H1 (cell line): ENCODE measurements at regions not wholly inside any gene's neighbourhood (a gene's known extent, or its start where the extent isn't known, plus 50 kb on each side); places are given as distances from the start of the nearest gene placed in this dataset.
A peak's percentile ranks its signal among the peaks of the same experiment; 100 is the strongest.

ENCODE experiments used
- CTCF ChIA-PET: fragments of 300-600 bp; sonication (Branson Sonifier 250); formaldehyde crosslinking; loops from one replicate; lab custom pipeline; 2021; ENCODE audit not compliant: partially characterized antibody; lab: Charles Lee
- POLR2A ChIA-PET: fragments of 300-600 bp; sonication (Branson Sonifier 250); formaldehyde crosslinking; loops from one replicate; lab custom pipeline; 2021; ENCODE audit warnings: inconsistent platforms; ENCODE audit not compliant: partially characterized antibody; lab: Charles Lee
- DNase-seq, 2 experiments: peaks; one replicate each; pipeline versions ENCODE4 v3.0.0 to v3.0.0-alpha.2; 2010 to 2022; ENCODE audit warnings: low spot score in 2 of 2, low read depth in 1 of 2, mixed read lengths in 1 of 2
- FAIRE-seq: peaks from 2 replicates; lab custom pipeline; 2011; peaks lifted over from hg19 to GRCh38; lab: Jason Lieb, UNC
- H2AFZ ChIP-seq: 2 replicates; pipeline ENCODE4 v1.8.1; 2012; ENCODE audit warnings: low read length, inconsistent platforms
- H2AK5ac ChIP-seq: 2 replicates; pipeline ENCODE4 v1.6.1; 2013; ENCODE audit warnings: low read depth, low read length
- H2BK120ac ChIP-seq: replicated peaks from 2 replicates; pipeline ENCODE3; 2013; ENCODE audit warnings: low read depth, low read length, inconsistent platforms
- H2BK12ac ChIP-seq: 2 replicates; pipeline ENCODE4 v1.6.1; 2013; ENCODE audit warnings: low read depth, low read length
- H2BK15ac ChIP-seq: 2 replicates; pipeline ENCODE4 v1.6.1; 2013; ENCODE audit warnings: low read length
- H2BK20ac ChIP-seq: 2 replicates; pipeline ENCODE4 v1.6.1; 2013; ENCODE audit warnings: low read length
- H2BK5ac ChIP-seq: 2 replicates; pipeline ENCODE4 v1.6.1; 2013; ENCODE audit warnings: low read depth, low read length
- H3K14ac ChIP-seq: 2 replicates; pipeline ENCODE4 v1.6.1; 2013; ENCODE audit warnings: inconsistent platforms; ENCODE audit not compliant: insufficient read length
- H3K18ac ChIP-seq: 2 replicates; pipeline ENCODE4 v1.6.1; 2013; ENCODE audit warnings: low read length; ENCODE audit errors: extremely low read depth
- H3K23ac ChIP-seq: 2 replicates; pipeline ENCODE4 v1.6.1; 2013; ENCODE audit warnings: inconsistent platforms; ENCODE audit not compliant: insufficient read length
- H3K23me2 ChIP-seq: 2 replicates; pipeline ENCODE4 v1.6.1; 2013; ENCODE audit warnings: low read depth, low read length
- H3K27ac ChIP-seq: 2 replicates; pipeline ENCODE4 v1.6.1; 2011; ENCODE audit warnings: low read depth, low read length, inconsistent platforms
- H3K27me3 ChIP-seq, 4 experiments: replicated peaks in 1 of 4; 1 replicate in 1 of 4; 2 replicates in 3 of 4; pipeline versions ENCODE4 v1.6.1 to v1.8.1; 2011 to 2013; ENCODE audit warnings: low read length in 3 of 4, mild to moderate bottlenecking in 3 of 4, inconsistent platforms in 2 of 4, mixed read lengths in 2 of 4, moderate library complexity in 1 of 4; ENCODE audit not compliant: control insufficient read depth in 3 of 4, insufficient read depth in 3 of 4; ENCODE audit errors: extremely low read depth in 1 of 4
- H3K36me3 ChIP-seq, 4 experiments: 2 replicates each; pipeline versions ENCODE4 v1.6.1 to v1.8.1; 2011 to 2013; ENCODE audit warnings: mild to moderate bottlenecking in 4 of 4, low read length in 3 of 4, moderate library complexity in 2 of 4, control low read depth in 1 of 4, inconsistent platforms in 1 of 4; ENCODE audit not compliant: insufficient read depth in 4 of 4, control insufficient read depth in 2 of 4
- H3K4ac ChIP-seq: replicated peaks from 2 replicates; pipeline ENCODE3; 2013; ENCODE audit warnings: low read length, low read depth, mixed read lengths, inconsistent platforms; ENCODE audit not compliant: insufficient read length
- H3K4me1 ChIP-seq, 4 experiments: replicated peaks in 1 of 4; 1 replicate in 1 of 4; 2 replicates in 3 of 4; pipeline versions ENCODE4 v1.6.1 to v1.8.1; 2011 to 2013; ENCODE audit warnings: low read length in 3 of 4, inconsistent platforms in 2 of 4, mixed read lengths in 1 of 4; ENCODE audit not compliant: insufficient read depth in 4 of 4, control insufficient read depth in 3 of 4
- H3K4me2 ChIP-seq, 2 experiments: 2 replicates each; pipeline versions ENCODE4 v1.6.1 to v1.8.1; 2011 to 2013; ENCODE audit warnings: low read depth in 2 of 2, low read length in 2 of 2, control low read depth in 1 of 2, inconsistent platforms in 1 of 2, mild to moderate bottlenecking in 1 of 2; ENCODE audit not compliant: insufficient read depth in 1 of 2
- H3K4me3 ChIP-seq, 4 experiments: fragments of 200-600, 300-600 bp in 1 of 4; sonication (generic), shearing (Covaris generic), sonication (Bioruptor Twin) in 1 of 4; 2 replicates each; pipeline versions ENCODE4 v1.5.1 to v1.8.1; 2011 to 2016; ENCODE audit warnings: low read length in 4 of 4, low read depth in 3 of 4, control low read depth in 2 of 4, inconsistent platforms in 2 of 4, mild to moderate bottlenecking in 2 of 4, mixed read lengths in 1 of 4, moderate library complexity in 1 of 4; ENCODE audit not compliant: insufficient read depth in 2 of 4; ENCODE audit errors: extremely low read depth in 1 of 4
- H3K56ac ChIP-seq: replicated peaks from 2 replicates; pipeline ENCODE3; 2013; ENCODE audit warnings: low read depth, mild to moderate bottlenecking, mixed read lengths, low read length, inconsistent platforms; ENCODE audit not compliant: insufficient read length
- H3K79me1 ChIP-seq: 2 replicates; pipeline ENCODE4 v1.6.1; 2013; ENCODE audit warnings: low read depth, low read length, control low read depth
- H3K79me2 ChIP-seq, 2 experiments: 2 replicates each; pipeline versions ENCODE4 v1.6.1 to v1.8.1; 2012 to 2013; ENCODE audit warnings: low read length in 2 of 2, mild to moderate bottlenecking in 2 of 2, inconsistent platforms in 1 of 2; ENCODE audit not compliant: insufficient read depth in 2 of 2, control insufficient read depth in 1 of 2
- H3K9ac ChIP-seq, 4 experiments: replicated peaks in 1 of 4; 1 replicate in 1 of 4; 2 replicates in 3 of 4; pipeline versions ENCODE4 v1.6.1 to v1.8.1; 2011 to 2013; ENCODE audit warnings: low read depth in 3 of 4, low read length in 3 of 4, control low read depth in 2 of 4, mild to moderate bottlenecking in 2 of 4, moderate library complexity in 2 of 4, inconsistent platforms in 1 of 4; ENCODE audit errors: extremely low read depth in 1 of 4
- H3K9me3 ChIP-seq, 2 experiments: 2 replicates each; pipeline versions ENCODE4 v1.6.1 to v1.8.1; 2012 to 2013; ENCODE audit warnings: mild to moderate bottlenecking in 2 of 2, moderate library complexity in 2 of 2, control low read depth in 1 of 2, inconsistent platforms in 1 of 2, low read depth in 1 of 2, low read length in 1 of 2, mixed read lengths in 1 of 2; ENCODE audit not compliant: insufficient read depth in 2 of 2
- H4K20me1 ChIP-seq, 2 experiments: replicated peaks in 1 of 2; 2 replicates each; pipeline versions ENCODE3 to v1.8.1; 2011 to 2013; ENCODE audit warnings: inconsistent platforms in 2 of 2, low read length in 2 of 2, mild to moderate bottlenecking in 1 of 2; ENCODE audit not compliant: insufficient read depth in 2 of 2, control insufficient read depth in 1 of 2
- H4K5ac ChIP-seq: 2 replicates; pipeline ENCODE4 v1.6.1; 2013; ENCODE audit warnings: low read length, low read depth, mixed read lengths, inconsistent platforms; ENCODE audit not compliant: insufficient read length
- H4K8ac ChIP-seq: 2 replicates; pipeline ENCODE4 v1.8.0; 2013; ENCODE audit warnings: mild to moderate bottlenecking, moderate library complexity, low read length, inconsistent platforms; ENCODE audit not compliant: insufficient read depth; ENCODE audit errors: extremely low read depth
- H4K91ac ChIP-seq: replicated peaks from 2 replicates; pipeline ENCODE3; 2013; ENCODE audit warnings: low read length, mixed read lengths, inconsistent platforms; ENCODE audit not compliant: insufficient read length
- BACH1 ChIP-seq: IDR thresholded peaks from 2 replicates; pipeline ENCODE4 v1.6.1; 2012; ENCODE audit warnings: low read length, improper control_type of control experiment
- BCL11A ChIP-seq, 2 experiments: IDR thresholded peaks; one replicate each; pipeline ENCODE4 v1.6.1; 2011; ENCODE audit warnings: low read depth in 2 of 2, low read length in 2 of 2, mild to moderate bottlenecking in 2 of 2
- CHD1 ChIP-seq: IDR thresholded peaks from 2 replicates; pipeline ENCODE4 v1.6.1; 2012; ENCODE audit warnings: low read depth, low read length, improper control_type of control experiment
- CHD2 ChIP-seq: IDR thresholded peaks from 2 replicates; pipeline ENCODE4 v1.6.1; 2012; ENCODE audit warnings: low read length, improper control_type of control experiment
- CREB1 ChIP-seq: IDR thresholded peaks from 2 replicates; pipeline ENCODE4 v1.6.1; 2012; ENCODE audit warnings: inconsistent platforms
- HDAC2 ChIP-seq, 2 experiments: fragments of 300-600 bp in 1 of 2; sonication (generic) in 1 of 2; IDR thresholded peaks; 2 replicates each; pipeline ENCODE4 v1.6.1; 2011 to 2012; ENCODE audit warnings: low read depth in 2 of 2, low read length in 2 of 2, mild to moderate bottlenecking in 2 of 2, moderate library complexity in 2 of 2, borderline replicate concordance in 1 of 2, inconsistent platforms in 1 of 2
- RAD21 ChIP-seq, 2 experiments: IDR thresholded peaks in 1 of 2; conservative IDR thresholded peaks in 1 of 2; 2 replicates each; pipeline ENCODE4 v1.6.1; 2011; ENCODE audit warnings: low read depth in 2 of 2, low read length in 2 of 2, improper control_type of control experiment in 1 of 2, inconsistent platforms in 1 of 2, mild to moderate bottlenecking in 1 of 2, moderate library complexity in 1 of 2
- RXRA ChIP-seq: IDR thresholded peaks from 2 replicates; pipeline ENCODE4 v1.6.1; 2011; ENCODE audit warnings: low read depth, mild to moderate bottlenecking, low read length, moderate library complexity; ENCODE audit not compliant: insufficient read depth
- SP4 ChIP-seq: IDR thresholded peaks from 2 replicates; pipeline ENCODE4 v1.6.1; 2012; ENCODE audit warnings: low read length, inconsistent platforms
- TAF7 ChIP-seq: optimal IDR thresholded peaks from 2 replicates; pipeline ENCODE3; 2011; ENCODE audit warnings: low read depth, mild to moderate bottlenecking, inconsistent platforms, low read length, moderate library complexity, borderline replicate concordance
- WGBS, 2 experiments: shearing (Covaris generic) in 1 of 2; methylation state at CpG; one replicate each; pipeline versions ENCODE4 v1.1.6 to v1.1.7; 2013 to 2015; ENCODE audit warnings: low lambda C conversion rate in 2 of 2, mixed read lengths in 2 of 2, inconsistent platforms in 1 of 2, low coverage in 1 of 2, missing lambda C conversion rate in 1 of 2; ENCODE audit not compliant: insufficient replicate concordance in 2 of 2, insufficient coverage in 1 of 2, insufficient read length in 1 of 2; ENCODE audit errors: extremely low coverage in 1 of 2, missing lambda C conversion rate in 1 of 2; 5-methylcytosine and 5-hydroxymethylcytosine counted together
- TF ChIP-seq, protein P1 (sequence below), 3 experiments: IDR thresholded peaks; 1 replicate in 2 of 3; 2 replicates in 1 of 3; pipeline versions ENCODE4 v1.5.1 to v1.6.1; 2011; ENCODE audit warnings: low read length in 3 of 3, mild to moderate bottlenecking in 3 of 3, inconsistent platforms in 2 of 3, low read depth in 1 of 3, moderate library complexity in 1 of 3; ENCODE audit not compliant: insufficient read depth in 1 of 3; ENCODE audit errors: control extremely low read depth in 1 of 3

- H2BK120ac ChIP-seq: no peak overlapping the region
- H3K79me1 ChIP-seq: no peaks in the 10 kb centered on the region
- ChIA-PET CTCF (interaction anchor here (1.4 to 2.9 kb wide), 3 partner anchors 9 to 56 kb away, joined by 4 to 17 read pairs (median 4); no protein-coding TSS in a partner anchor), POLR2A (no interaction called here)
- H3K4me3 ChIP-seq: no peak overlapping the region
- H3K9me3 ChIP-seq: no peaks in the 10 kb centered on the region
- H2BK15ac ChIP-seq: no peak overlapping the region
- H3K79me2 ChIP-seq: no peaks in the 10 kb centered on the region
- 0 out of 2 replicates have a peak overlapping the region, but pooled peaks have one; percentile 20 for H3K18ac ChIP-seq
- DNase-seq (no peak), FAIRE-seq (no peak)
- 91% methylated on average over 1 of the region's 1 CpG; no CpG with 5 or more reads in 1 of the 2 experiments for WGBS, 2 experiments
- peak overlapping the region; percentile 87 for H3K4ac ChIP-seq
- H3K56ac ChIP-seq: no peak overlapping the region
- no peak overlapping the region for H4K91ac ChIP-seq
- no peak overlapping the region for H3K14ac ChIP-seq
- no peaks in the 10 kb centered on the region for H3K27me3 ChIP-seq
- H4K5ac ChIP-seq: peak overlapping the region; percentile 6
- peak overlapping the region; percentile 79; the same call in 1 of the 2 replicates for H2BK5ac ChIP-seq
- H2AK5ac ChIP-seq: peak overlapping the region; percentile 26; the same call in 1 of the 2 replicates
- 0 out of 4 replicates have a peak overlapping the region, but pooled peaks of 1 of the 2 experiments have one; percentile 56 for H3K4me2 ChIP-seq
- no peak overlapping the region for H3K23ac ChIP-seq
- H4K20me1 ChIP-seq: no peaks in the 10 kb centered on the region
- H2AFZ ChIP-seq: no peak overlapping the region
- no peak overlapping the region for H4K8ac ChIP-seq
- H2BK12ac ChIP-seq: peak overlapping the region; percentile 45
- peaks cover 4 to 25% (median 15%) of the 10 kb centered on the region in 4 experiments; a peak in 6 of 7 replicates for H3K4me1 ChIP-seq
- peak overlapping the region; percentile 72; the same call in 1 of the 2 replicates for H2BK20ac ChIP-seq
- H3K27ac ChIP-seq: no peak overlapping the region
- H3K36me3 ChIP-seq: no peaks in the 10 kb centered on the region
- no peaks in the 10 kb centered on the region for H3K23me2 ChIP-seq
- H3K9ac ChIP-seq: no peak overlapping the region
- TF ChIP-seq CHD1 (no peak), RAD21 (IDR thresholded peaks at IDR 0.05 in 1 of 2, conservative IDR thresholded peaks at IDR 0.05 in 1 of 2; ENCODE audit: low read depth in 2 of 2, low read length in 2 of 2) (no peak), SP4 (no peak), TAF7 (no peak), HDAC2 (IDR thresholded peaks at IDR 0.05; ENCODE audit: borderline replicate concordance in 1 of 2, low read depth in 2 of 2, low read length in 2 of 2) (no peak), CHD2 (no peak), CREB1 (no peak), RXRA (no peak), BCL11A (IDR thresholded peaks at IDR 0.05; ENCODE audit: low read depth in 2 of 2, low read length in 2 of 2) (no peak), BACH1 (no peak)
- TF ChIP-seq, protein P1, sequence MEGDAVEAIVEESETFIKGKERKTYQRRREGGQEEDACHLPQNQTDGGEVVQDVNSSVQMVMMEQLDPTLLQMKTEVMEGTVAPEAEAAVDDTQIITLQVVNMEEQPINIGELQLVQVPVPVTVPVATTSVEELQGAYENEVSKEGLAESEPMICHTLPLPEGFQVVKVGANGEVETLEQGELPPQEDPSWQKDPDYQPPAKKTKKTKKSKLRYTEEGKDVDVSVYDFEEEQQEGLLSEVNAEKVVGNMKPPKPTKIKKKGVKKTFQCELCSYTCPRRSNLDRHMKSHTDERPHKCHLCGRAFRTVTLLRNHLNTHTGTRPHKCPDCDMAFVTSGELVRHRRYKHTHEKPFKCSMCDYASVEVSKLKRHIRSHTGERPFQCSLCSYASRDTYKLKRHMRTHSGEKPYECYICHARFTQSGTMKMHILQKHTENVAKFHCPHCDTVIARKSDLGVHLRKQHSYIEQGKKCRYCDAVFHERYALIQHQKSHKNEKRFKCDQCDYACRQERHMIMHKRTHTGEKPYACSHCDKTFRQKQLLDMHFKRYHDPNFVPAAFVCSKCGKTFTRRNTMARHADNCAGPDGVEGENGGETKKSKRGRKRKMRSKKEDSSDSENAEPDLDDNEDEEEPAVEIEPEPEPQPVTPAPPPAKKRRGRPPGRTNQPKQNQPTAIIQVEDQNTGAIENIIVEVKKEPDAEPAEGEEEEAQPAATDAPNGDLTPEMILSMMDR (IDR thresholded peaks at IDR 0.05; ENCODE audit: control extremely low read depth in 1 of 3, insufficient read depth in 1 of 3, low read depth in 1 of 3, low read length in 3 of 3): no peak
These were observed 132.4 kb upstream of the C2CD4B start for GRCh38 chr15:62297522-62297921.
